Cardiac muscle cell (in vitro differentiated cells and primary cell): ENCODE measurements at regions not wholly inside any gene's neighbourhood (a gene's known extent, or its start where the extent isn't known, plus 50 kb on each side); places are given as distances from the start of the nearest gene placed in this dataset.
A peak's percentile ranks its signal among the peaks of the same experiment; 100 is the strongest.

Experiments
- DNase-seq, 2 donors: peaks; one replicate each; pipeline versions ENCODE4 v3.0.0 to v3.0.0-alpha.2; 2010 to 2017; ENCODE audit warnings: low read depth in 1 of 2, low spot score in 1 of 2
- H3K27ac ChIP-seq: fragments of 200-600 bp; sonication (generic); 2 replicates; pipeline ENCODE4 v1.5.1; 2016
- H3K27me3 ChIP-seq: fragments of 200-600 bp; sonication (generic); 2 replicates; pipeline ENCODE4 v1.6.0; 2016; ENCODE audit warnings: control low read depth
- H3K36me3 ChIP-seq: fragments of 200-600 bp; sonication (generic); 2 replicates; pipeline ENCODE4 v1.5.1; 2016; ENCODE audit warnings: control low read depth
- H3K4me1 ChIP-seq: fragments of 200-600 bp; sonication (generic); 2 replicates; pipeline ENCODE4 v1.8.1; 2017; ENCODE audit warnings: low read depth, mild to moderate bottlenecking, mixed run types
- H3K4me3 ChIP-seq: fragments of 200-600 bp; sonication (generic); 2 replicates; pipeline ENCODE4 v1.5.1; 2016; ENCODE audit warnings: mild to moderate bottlenecking
- H3K9me3 ChIP-seq: fragments of 200-600 bp; sonication (generic); 2 replicates; pipeline ENCODE4 v1.5.1; 2017; ENCODE audit warnings: low read depth, mild to moderate bottlenecking, control low read depth
- CTCF ChIP-seq: IDR thresholded peaks from 2 replicates; pipeline ENCODE4 v1.5.1; 2012; ENCODE audit warnings: low read depth, mild to moderate bottlenecking, low read length

GRCh38 chr1:189774721-189775287 lies 702.9 kb downstream of the BRINP3 start:
- H3K4me1 ChIP-seq: peaks cover 21% of the 10 kb centered on the region
- DNase-seq: no peak
- H3K27me3 ChIP-seq: no peaks in the 10 kb centered on the region
- TF ChIP-seq CTCF: no peak
- H3K36me3 ChIP-seq: no peaks in the 10 kb centered on the region
- peak overlapping the region; percentile 77 for H3K27ac ChIP-seq
- no peak overlapping the region for H3K4me3 ChIP-seq
- no peaks in the 10 kb centered on the region for H3K9me3 ChIP-seq

- no peaks in the 10 kb centered on the region for H3K9me3 ChIP-seq
- no peaks in the 10 kb centered on the region for H3K27me3 ChIP-seq
- peaks cover 21% of the 10 kb centered on the region for H3K4me1 ChIP-seq
- no peak for TF ChIP-seq CTCF
- peak; percentile 59 to 85 for DNase-seq
- no peaks in the 10 kb centered on the region for H3K36me3 ChIP-seq
- H3K27ac ChIP-seq: peak overlapping the region; percentile 77
- H3K4me3 ChIP-seq: no peak overlapping the region
Observed at GRCh38 chr1:189775343-189775742, 702.3 kb downstream of the BRINP3 start.

- peaks cover 21% of the 10 kb centered on the region for H3K4me1 ChIP-seq
- H3K36me3 ChIP-seq: no peaks in the 10 kb centered on the region
- TF ChIP-seq CTCF: no peak
- H3K27ac ChIP-seq: no peak overlapping the region
- no peak overlapping the region for H3K4me3 ChIP-seq
- no peak for DNase-seq
- no peaks in the 10 kb centered on the region for H3K27me3 ChIP-seq
- no peaks in the 10 kb centered on the region for H3K9me3 ChIP-seq
Observed at GRCh38 chr1:189779034-189779433, 698.6 kb downstream of the BRINP3 start.

- Histone ChIP-seq H3K36me3 (no peaks in the 10 kb centered on the region), H3K27me3 (no peaks in the 10 kb centered on the region), H3K9me3 (no peaks in the 10 kb centered on the region), H3K27ac (no peak overlapping the region), H3K4me3 (no peak overlapping the region), H3K4me1 (no peaks in the 10 kb centered on the region)
- DNase-seq: peak in 1 of 2 donors; percentile 2
- no peak for TF ChIP-seq CTCF
Observed at GRCh38 chr1:189782295-189782694, 695.4 kb downstream of the BRINP3 start.

- no peak for DNase-seq
- Histone ChIP-seq H3K4me3 (no peak overlapping the region), H3K9me3 (no peaks in the 10 kb centered on the region), H3K4me1 (no peaks in the 10 kb centered on the region), H3K27ac (no peak overlapping the region), H3K27me3 (no peaks in the 10 kb centered on the region), H3K36me3 (no peaks in the 10 kb centered on the region)
- TF ChIP-seq CTCF: no peak
Observed at GRCh38 chr1:189783456-189783855, 694.2 kb downstream of the BRINP3 start.

GRCh38 chr1:189786761-189787160 lies 690.9 kb downstream of the BRINP3 start:
- TF ChIP-seq CTCF: no peak
- H3K36me3 ChIP-seq: no peaks in the 10 kb centered on the region
- DNase-seq: no peak
- no peaks in the 10 kb centered on the region for H3K9me3 ChIP-seq
- H3K4me1 ChIP-seq: no peaks in the 10 kb centered on the region
- no peak overlapping the region for H3K27ac ChIP-seq
- H3K4me3 ChIP-seq: no peak overlapping the region
- no peaks in the 10 kb centered on the region for H3K27me3 ChIP-seq
